ENCODE measurements at regions not wholly inside any gene's neighbourhood (a gene's known extent, or its start where the extent isn't known, plus 50 kb on each side); places are given as distances from the start of the nearest gene placed in this dataset.

- no peak for TF ChIP-seq POLR2A (IDR thresholded peaks at IDR 0.05; ENCODE audit: low read depth, low read length)
- TF ChIP-seq, protein P1, sequence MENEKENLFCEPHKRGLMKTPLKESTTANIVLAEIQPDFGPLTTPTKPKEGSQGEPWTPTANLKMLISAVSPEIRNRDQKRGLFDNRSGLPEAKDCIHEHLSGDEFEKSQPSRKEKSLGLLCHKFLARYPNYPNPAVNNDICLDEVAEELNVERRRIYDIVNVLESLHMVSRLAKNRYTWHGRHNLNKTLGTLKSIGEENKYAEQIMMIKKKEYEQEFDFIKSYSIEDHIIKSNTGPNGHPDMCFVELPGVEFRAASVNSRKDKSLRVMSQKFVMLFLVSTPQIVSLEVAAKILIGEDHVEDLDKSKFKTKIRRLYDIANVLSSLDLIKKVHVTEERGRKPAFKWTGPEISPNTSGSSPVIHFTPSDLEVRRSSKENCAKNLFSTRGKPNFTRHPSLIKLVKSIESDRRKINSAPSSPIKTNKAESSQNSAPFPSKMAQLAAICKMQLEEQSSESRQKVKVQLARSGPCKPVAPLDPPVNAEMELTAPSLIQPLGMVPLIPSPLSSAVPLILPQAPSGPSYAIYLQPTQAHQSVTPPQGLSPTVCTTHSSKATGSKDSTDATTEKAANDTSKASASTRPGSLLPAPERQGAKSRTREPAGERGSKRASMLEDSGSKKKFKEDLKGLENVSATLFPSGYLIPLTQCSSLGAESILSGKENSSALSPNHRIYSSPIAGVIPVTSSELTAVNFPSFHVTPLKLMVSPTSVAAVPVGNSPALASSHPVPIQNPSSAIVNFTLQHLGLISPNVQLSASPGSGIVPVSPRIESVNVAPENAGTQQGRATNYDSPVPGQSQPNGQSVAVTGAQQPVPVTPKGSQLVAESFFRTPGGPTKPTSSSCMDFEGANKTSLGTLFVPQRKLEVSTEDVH (IDR thresholded peaks at IDR 0.05; ENCODE audit: low read depth, partially characterized antibody): no peak
- TF ChIP-seq, protein P2, sequence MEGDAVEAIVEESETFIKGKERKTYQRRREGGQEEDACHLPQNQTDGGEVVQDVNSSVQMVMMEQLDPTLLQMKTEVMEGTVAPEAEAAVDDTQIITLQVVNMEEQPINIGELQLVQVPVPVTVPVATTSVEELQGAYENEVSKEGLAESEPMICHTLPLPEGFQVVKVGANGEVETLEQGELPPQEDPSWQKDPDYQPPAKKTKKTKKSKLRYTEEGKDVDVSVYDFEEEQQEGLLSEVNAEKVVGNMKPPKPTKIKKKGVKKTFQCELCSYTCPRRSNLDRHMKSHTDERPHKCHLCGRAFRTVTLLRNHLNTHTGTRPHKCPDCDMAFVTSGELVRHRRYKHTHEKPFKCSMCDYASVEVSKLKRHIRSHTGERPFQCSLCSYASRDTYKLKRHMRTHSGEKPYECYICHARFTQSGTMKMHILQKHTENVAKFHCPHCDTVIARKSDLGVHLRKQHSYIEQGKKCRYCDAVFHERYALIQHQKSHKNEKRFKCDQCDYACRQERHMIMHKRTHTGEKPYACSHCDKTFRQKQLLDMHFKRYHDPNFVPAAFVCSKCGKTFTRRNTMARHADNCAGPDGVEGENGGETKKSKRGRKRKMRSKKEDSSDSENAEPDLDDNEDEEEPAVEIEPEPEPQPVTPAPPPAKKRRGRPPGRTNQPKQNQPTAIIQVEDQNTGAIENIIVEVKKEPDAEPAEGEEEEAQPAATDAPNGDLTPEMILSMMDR (IDR thresholded peaks at IDR 0.05 in 2 of 3, conservative IDR thresholded peaks at IDR 0.05 in 1 of 3; ENCODE audit: control insufficient read depth in 2 of 3, extremely low read depth in 1 of 3, insufficient read depth in 1 of 3, low read depth in 3 of 3, low read length in 3 of 3): no peak
These were observed 395.5 kb upstream of the IRX1 start for GRCh38 chr5:3199962-3200755.
